HL-60 (cell line): ENCODE measurements at regions not wholly inside any gene's neighbourhood (a gene's known extent, or its start where the extent isn't known, plus 50 kb on each side); places are given as distances from the start of the nearest gene placed in this dataset.

ENCODE experiments used
- CTCF ChIP-seq: IDR thresholded peaks from one replicate; pipeline ENCODE4 v1.5.1; 2011; ENCODE audit warnings: low read length, control low read depth, inconsistent platforms; ENCODE audit not compliant: insufficient read depth
- GABPA ChIP-seq: IDR thresholded peaks from 2 replicates; pipeline ENCODE4 v1.6.1; 2012; ENCODE audit warnings: low read depth
- POLR2AphosphoS5 ChIP-seq: IDR thresholded peaks from 2 replicates; pipeline ENCODE4 v1.6.1; 2012; ENCODE audit warnings: low read depth
- REST ChIP-seq: IDR thresholded peaks from 2 replicates; pipeline ENCODE4 v1.6.1; 2012; ENCODE audit warnings: low read depth; ENCODE audit not compliant: insufficient replicate concordance

- TF ChIP-seq CTCF: no peak
- no peak for TF ChIP-seq POLR2AphosphoS5
- TF ChIP-seq REST: no peak
- no peak for TF ChIP-seq GABPA
Measured at GRCh38 chr12:83801972-83802371, 1110.6 kb downstream of the SLC6A15 start.
